ENCODE measurements at regions not wholly inside any gene's neighbourhood (a gene's known extent, or its start where the extent isn't known, plus 50 kb on each side); places are given as distances from the start of the nearest gene placed in this dataset.

GRCh38 chr3:107962946-107963345 is 127.9 kb downstream of the CD47 start:
- no peak for TF ChIP-seq POLR2A (IDR thresholded peaks at IDR 0.05; ENCODE audit: low read length)
- TF ChIP-seq GATA1 (IDR thresholded peaks at IDR 0.05; ENCODE audit: low read depth, low read length): no peak
